ENCODE measurements at regions not wholly inside any gene's neighbourhood (a gene's known extent, or its start where the extent isn't known, plus 50 kb on each side); places are given as distances from the start of the nearest gene placed in this dataset.

DNA sequence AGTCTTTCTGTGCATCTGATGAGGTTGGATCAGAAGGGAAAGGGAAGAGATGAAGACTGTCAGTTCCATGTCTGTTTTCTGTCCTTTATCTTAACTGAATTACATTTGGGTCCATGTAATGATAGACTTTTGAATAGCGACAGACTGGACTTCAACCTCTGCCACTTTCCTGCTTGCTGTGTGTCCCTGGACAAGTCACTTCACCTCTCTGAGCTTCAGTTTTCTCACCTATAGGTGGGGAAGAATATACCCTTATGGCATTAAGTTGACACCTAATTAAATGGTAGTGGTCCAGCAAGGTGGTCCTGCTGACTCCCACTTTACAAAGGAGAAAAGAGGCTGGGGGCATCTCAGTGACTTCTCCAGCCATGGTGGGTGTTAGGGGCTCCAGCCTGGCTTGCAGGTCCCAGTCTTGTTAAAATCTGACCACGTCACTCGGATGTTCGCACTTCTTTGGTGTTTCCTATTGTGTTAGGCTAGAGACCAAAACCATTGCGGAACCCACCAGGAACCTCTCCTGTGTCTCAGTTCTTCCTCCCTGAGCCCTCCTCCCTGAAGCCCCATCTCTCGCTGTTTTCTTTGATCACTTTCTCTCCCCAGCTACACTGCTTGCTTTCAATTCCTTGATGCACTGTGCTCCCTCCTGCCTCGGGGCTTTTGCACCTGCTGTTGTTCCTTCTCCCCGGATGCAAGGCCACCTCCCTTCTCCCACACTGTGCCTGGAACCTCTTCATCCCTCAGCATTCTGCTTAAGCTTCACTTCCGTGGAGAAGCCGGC is 256.5 kb downstream of the NSG2 start:
- Histone ChIP-seq H3K36me3 (ENCODE audit: control insufficient read depth in 2 of 2, extremely low read depth in 1 of 2, insufficient read depth in 2 of 2, low read length in 2 of 2) (no peaks in the 10 kb centered on the region), H3K4me2 (ENCODE audit: insufficient read depth, low read length) (no peak overlapping the region), H3K4me3 (replicated peaks in 1 of 3; ENCODE audit: insufficient read depth in 1 of 3, low read depth in 1 of 3, low read length in 3 of 3) (no peak overlapping the region), H3K27me3 (ENCODE audit: control insufficient read depth in 2 of 2, insufficient read depth in 2 of 2, low read length in 2 of 2) (no peaks in the 10 kb centered on the region), H3K4me1 (ENCODE audit: control insufficient read depth, extremely low read depth, insufficient read depth, low read length) (no peaks in the 10 kb centered on the region), H3K9me1 (replicated peaks; ENCODE audit: control insufficient read depth, extremely low read depth, insufficient read depth, low read length) (no peaks in the 10 kb centered on the region), H3K9me3 (replicated peaks; ENCODE audit: control insufficient read depth, insufficient read depth, low read length) (no peaks in the 10 kb centered on the region), H3K9ac (replicated peaks; ENCODE audit: extremely low read depth, insufficient read depth, low read length) (no peak overlapping the region), H3K79me2 (ENCODE audit: control insufficient read depth, insufficient read depth, low read length) (no peaks in the 10 kb centered on the region), H4K20me1 (replicated peaks; ENCODE audit: control insufficient read depth, extremely low read depth, insufficient read depth, low read length) (no peaks in the 10 kb centered on the region), H2AFZ (ENCODE audit: low read depth, low read length) (no peak overlapping the region), H3K27ac (ENCODE audit: insufficient read depth, low read depth, low read length) (no peak overlapping the region)
- FAIRE-seq (no peak), DNase-seq (ENCODE audit: low read depth, low spot score) (no peak)
- intact Hi-C loops (cut with micrococcal nuclease) (no loop called here), dilution Hi-C loops (cut with MboI; ENCODE audit: extremely low pct_ligation_motif_present, low sequenced_read_pairs) (no loop called here)
- POLR2A ChIA-PET: no interaction called here
- no TSS peak for BruUV-seq (replicated peaks)
- TF ChIP-seq POLR2A (IDR thresholded peaks at IDR 0.05; ENCODE audit: low read depth, low read length) (no peak), GATA2 (IDR thresholded peaks at IDR 0.05; ENCODE audit: insufficient read depth, insufficient read length, low read depth, low read length) (no peak), POLR2AphosphoS5 (IDR thresholded peaks at IDR 0.05; ENCODE audit: insufficient read depth, low read depth, low read length) (no peak), MYC (IDR thresholded peaks at IDR 0.05; ENCODE audit: low read depth, low read length) (no peak), JUN (IDR thresholded peaks at IDR 0.05; ENCODE audit: borderline replicate concordance, insufficient read depth, insufficient read length, low read depth) (no peak), FOS (IDR thresholded peaks at IDR 0.05; ENCODE audit: borderline replicate concordance, insufficient read depth, low read length) (no peak), EZH2 (IDR thresholded peaks at IDR 0.05; ENCODE audit: borderline replicate concordance, low read depth, low read length, severe bottlenecking) (no peak)
- TF ChIP-seq, protein P1, sequence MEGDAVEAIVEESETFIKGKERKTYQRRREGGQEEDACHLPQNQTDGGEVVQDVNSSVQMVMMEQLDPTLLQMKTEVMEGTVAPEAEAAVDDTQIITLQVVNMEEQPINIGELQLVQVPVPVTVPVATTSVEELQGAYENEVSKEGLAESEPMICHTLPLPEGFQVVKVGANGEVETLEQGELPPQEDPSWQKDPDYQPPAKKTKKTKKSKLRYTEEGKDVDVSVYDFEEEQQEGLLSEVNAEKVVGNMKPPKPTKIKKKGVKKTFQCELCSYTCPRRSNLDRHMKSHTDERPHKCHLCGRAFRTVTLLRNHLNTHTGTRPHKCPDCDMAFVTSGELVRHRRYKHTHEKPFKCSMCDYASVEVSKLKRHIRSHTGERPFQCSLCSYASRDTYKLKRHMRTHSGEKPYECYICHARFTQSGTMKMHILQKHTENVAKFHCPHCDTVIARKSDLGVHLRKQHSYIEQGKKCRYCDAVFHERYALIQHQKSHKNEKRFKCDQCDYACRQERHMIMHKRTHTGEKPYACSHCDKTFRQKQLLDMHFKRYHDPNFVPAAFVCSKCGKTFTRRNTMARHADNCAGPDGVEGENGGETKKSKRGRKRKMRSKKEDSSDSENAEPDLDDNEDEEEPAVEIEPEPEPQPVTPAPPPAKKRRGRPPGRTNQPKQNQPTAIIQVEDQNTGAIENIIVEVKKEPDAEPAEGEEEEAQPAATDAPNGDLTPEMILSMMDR (IDR thresholded peaks at IDR 0.05; ENCODE audit: extremely low read depth in 1 of 2, insufficient read depth in 1 of 2, low read depth in 1 of 2, low read length in 2 of 2): no peak
- TF ChIP-seq, protein P2, sequence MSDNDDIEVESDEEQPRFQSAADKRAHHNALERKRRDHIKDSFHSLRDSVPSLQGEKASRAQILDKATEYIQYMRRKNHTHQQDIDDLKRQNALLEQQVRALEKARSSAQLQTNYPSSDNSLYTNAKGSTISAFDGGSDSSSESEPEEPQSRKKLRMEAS (IDR thresholded peaks at IDR 0.05; ENCODE audit: insufficient read depth, insufficient read length): no peak
- CTCF ChIA-PET: interaction anchor here (1.2 kb wide), 1 partner anchor 10 kb away, joined by 3 read pairs; no protein-coding TSS in a partner anchor
